ENCODE measurements at regions not wholly inside any gene's neighbourhood (a gene's known extent, or its start where the extent isn't known, plus 50 kb on each side); places are given as distances from the start of the nearest gene placed in this dataset.

GRCh38 chr1:70714149-70714548 is 303.1 kb downstream of the CTH start:
- Histone ChIP-seq H3K9me3 (no peaks in the 10 kb centered on the region), H3K27me3 (no peaks in the 10 kb centered on the region), H3K36me3 (no peaks in the 10 kb centered on the region), H3K4me3 (no peak overlapping the region), H3K27ac (no peak overlapping the region), H3K4me1 (no peaks in the 10 kb centered on the region)
- ATAC-seq (no peak), DNase-seq (no peak)
- TF ChIP-seq CTCF (IDR thresholded peaks at IDR 0.05): no peak
- no peak for TF ChIP-seq POLR2A (IDR thresholded peaks at IDR 0.05)
- WGBS (ENCODE audit: insufficient coverage, low coverage, low lambda C conversion rate, missing lambda C conversion rate): 37% methylated on average over 2 of the region's 2 CpGs
- intact Hi-C loops (cut with DNase I): no loop called here

- intact Hi-C loops (cut with DNase I): no loop called here
- Histone ChIP-seq H3K4me1 (no peaks in the 10 kb centered on the region), H3K9me3 (no peaks in the 10 kb centered on the region), H3K36me3 (no peaks in the 10 kb centered on the region), H3K4me3 (no peak overlapping the region), H3K27ac (no peak overlapping the region), H3K27me3 (no peaks in the 10 kb centered on the region)
- TF ChIP-seq POLR2A (IDR thresholded peaks at IDR 0.05): no peak
- TF ChIP-seq CTCF (IDR thresholded peaks at IDR 0.05): no peak
- no peak for ATAC-seq
- DNase-seq: no peak
- 29% methylated on average over 2 of the region's 2 CpGs for WGBS (ENCODE audit: insufficient coverage, low coverage, low lambda C conversion rate, missing lambda C conversion rate)
Observed at GRCh38 chr1:70717211-70717610, 306.1 kb downstream of the CTH start.

- DNase-seq (no peak), ATAC-seq (no peak)
- intact Hi-C loops (cut with DNase I): no loop called here
- no peak for TF ChIP-seq CTCF (IDR thresholded peaks at IDR 0.05)
- TF ChIP-seq POLR2A (IDR thresholded peaks at IDR 0.05): no peak
- Histone ChIP-seq H3K9me3 (no peaks in the 10 kb centered on the region), H3K4me3 (no peak overlapping the region), H3K4me1 (no peaks in the 10 kb centered on the region), H3K27me3 (no peaks in the 10 kb centered on the region), H3K36me3 (no peaks in the 10 kb centered on the region), H3K27ac (no peak overlapping the region)
- WGBS (ENCODE audit: insufficient coverage, low coverage, low lambda C conversion rate, missing lambda C conversion rate): 25% methylated on average over 1 of the region's 1 CpG
Observed at GRCh38 chr1:70717656-70718055, 306.6 kb downstream of the CTH start.

GRCh38 chr1:70718086-70718630 is 307.1 kb downstream of the CTH start:
- no peak overlapping the region for H3K4me3 ChIP-seq
- H3K27me3 ChIP-seq: no peaks in the 10 kb centered on the region
- DNase-seq: no peak
- H3K4me1 ChIP-seq: no peaks in the 10 kb centered on the region
- no peak for TF ChIP-seq POLR2A (IDR thresholded peaks at IDR 0.05)
- TF ChIP-seq CTCF (IDR thresholded peaks at IDR 0.05): no peak
- H3K27ac ChIP-seq: no peak overlapping the region
- no peaks in the 10 kb centered on the region for H3K36me3 ChIP-seq
- intact Hi-C loops (cut with DNase I): no loop called here
- no peak for ATAC-seq
- H3K9me3 ChIP-seq: no peaks in the 10 kb centered on the region
- WGBS (ENCODE audit: insufficient coverage, low coverage, low lambda C conversion rate, missing lambda C conversion rate): 20% methylated on average over 2 of the region's 2 CpGs

GRCh38 chr1:70719154-70719553 is 308.1 kb downstream of the CTH start:
- intact Hi-C loops (cut with DNase I): no loop called here
- Histone ChIP-seq H3K27me3 (no peaks in the 10 kb centered on the region), H3K36me3 (no peaks in the 10 kb centered on the region), H3K9me3 (no peaks in the 10 kb centered on the region), H3K4me1 (no peaks in the 10 kb centered on the region), H3K27ac (no peak overlapping the region), H3K4me3 (no peak overlapping the region)
- WGBS (ENCODE audit: insufficient coverage, low coverage, low lambda C conversion rate, missing lambda C conversion rate): 38% methylated on average over 2 of the region's 2 CpGs
- TF ChIP-seq CTCF (IDR thresholded peaks at IDR 0.05) (no peak), POLR2A (IDR thresholded peaks at IDR 0.05) (no peak)
- no peak for DNase-seq
- ATAC-seq: no peak
